Activated CD4-positive, alpha-beta T cell treated with anti-CD3 and anti-CD28 coated beads, Interleukin-2, amount 50 U/mL, for 24 hours (primary cell): ENCODE measurements at regions not wholly inside any gene's neighbourhood (a gene's known extent, or its start where the extent isn't known, plus 50 kb on each side); places are given as distances from the start of the nearest gene placed in this dataset.
"Not testable (repeated sequence)": the region's sequence is repeated elsewhere in the genome, so short reads cannot be mapped to it uniquely, and the experiment has no call there.

Experiments
- DNase-seq, 2 donors: peaks; one replicate each; pipeline ENCODE4 v3.0.0-alpha.2; 2020; ENCODE audit warnings: low read depth in 1 of 2, low spot score in 1 of 2

- DNase-seq = no peak
Measured at GRCh38 chr13:103898481-103898880, 832.3 kb upstream of the SLC10A2 start.

- DNase-seq = no peak
Measured at GRCh38 chr13:103895835-103896531, 829.8 kb upstream of the SLC10A2 start.

- DNase-seq = no peak
Measured at GRCh38 chr13:103894626-103895025, 828.4 kb upstream of the SLC10A2 start.

GRCh38 chr13:103884101-103884723, 818.0 kb upstream of the SLC10A2 start:
- no peak for DNase-seq

- DNase-seq = no peak
Measured at GRCh38 chr13:103883698-103884097, 817.5 kb upstream of the SLC10A2 start.

- DNase-seq = no peak
Measured at GRCh38 chr13:103883164-103883563, 816.9 kb upstream of the SLC10A2 start.

GRCh38 chr13:103880146-103880545, 813.9 kb upstream of the SLC10A2 start:
- DNase-seq = not testable (repeated sequence)

GRCh38 chr13:103878891-103879605, 812.8 kb upstream of the SLC10A2 start:
- DNase-seq = no peak

- DNase-seq = no peak
Measured at GRCh38 chr13:103876571-103876970, 810.4 kb upstream of the SLC10A2 start.

- DNase-seq = no peak
Measured at GRCh38 chr13:103873725-103874124, 807.5 kb upstream of the SLC10A2 start.

GRCh38 chr13:103866048-103866447, 799.8 kb upstream of the SLC10A2 start:
- DNase-seq = no peak

- no peak for DNase-seq
Measured at GRCh38 chr13:103862525-103862924, 796.3 kb upstream of the SLC10A2 start.

GRCh38 chr13:103859952-103860351, 793.7 kb upstream of the SLC10A2 start:
- DNase-seq = no peak

- no peak for DNase-seq
Measured at GRCh38 chr13:103852036-103852435, 785.8 kb upstream of the SLC10A2 start.

- no peak for DNase-seq
Measured at GRCh38 chr13:103844471-103844870, 778.3 kb upstream of the SLC10A2 start.

- DNase-seq = no peak
Measured at GRCh38 chr13:103839460-103839859, 773.2 kb upstream of the SLC10A2 start.

GRCh38 chr13:103835052-103835451, 768.8 kb upstream of the SLC10A2 start:
- DNase-seq = no peak

- DNase-seq = no peak
Measured at GRCh38 chr13:103833294-103833852, 767.2 kb upstream of the SLC10A2 start.

- DNase-seq = no peak
Measured at GRCh38 chr13:103815619-103816018, 749.4 kb upstream of the SLC10A2 start.

GRCh38 chr13:103812971-103813370, 746.8 kb upstream of the SLC10A2 start:
- DNase-seq = no peak

GRCh38 chr13:103812558-103812957, 746.3 kb upstream of the SLC10A2 start:
- no peak for DNase-seq

GRCh38 chr13:103810026-103810425, 743.8 kb upstream of the SLC10A2 start:
- DNase-seq = no peak
